Gastroesophageal sphincter (tissue), 3 donors: ENCODE measurements at regions not wholly inside any gene's neighbourhood (a gene's known extent, or its start where the extent isn't known, plus 50 kb on each side); places are given as distances from the start of the nearest gene placed in this dataset.

ENCODE experiments used
- CTCF ChIP-seq, 4 experiments: fragments of 200-600 bp in 2 of 4; fragments of 450-650 bp in 2 of 4; sonication (generic) in 1 of 4; IDR thresholded peaks; one replicate each; pipeline ENCODE4 v1.5.1; 2017 to 2019; ENCODE audit warnings: antibody characterized with exemption in 4 of 4, mild to moderate bottlenecking in 2 of 4, moderate library complexity in 2 of 4
- POLR2A ChIP-seq, 2 donors: fragments of 450-650 bp; IDR thresholded peaks; one replicate each; pipeline ENCODE4 v1.6.1; 2017; ENCODE audit warnings: antibody characterized with exemption in 2 of 2, mild to moderate bottlenecking in 2 of 2, moderate library complexity in 1 of 2
- POLR2AphosphoS5 ChIP-seq: sonication (generic); formaldehyde crosslinking; IDR thresholded peaks from one replicate; pipeline ENCODE4 v1.6.1; 2017; ENCODE audit warnings: antibody characterized with exemption

- TF ChIP-seq CTCF (IDR thresholded peaks at IDR 0.05) (no peak), POLR2AphosphoS5 (no peak), POLR2A (IDR thresholded peaks at IDR 0.05) (no peak)
Observed at GRCh38 chr18:78767648-78768071, 212.0 kb upstream of the SALL3 start.
